CD4-positive, alpha-beta T cell (primary cell): ENCODE measurements at regions not wholly inside any gene's neighbourhood (a gene's known extent, or its start where the extent isn't known, plus 50 kb on each side); places are given as distances from the start of the nearest gene placed in this dataset.
"Not testable (repeated sequence)": the region's sequence is repeated elsewhere in the genome, so short reads cannot be mapped to it uniquely, and the experiment has no call there.

Source experiments
- ATAC-seq: fragments of 200-7000 bp; cut with Tn5 transposase; one replicate; pipeline ENCODE4 v1.10.0; 2022; ENCODE audit warnings: mild to moderate bottlenecking; ENCODE audit not compliant: poor library complexity
- CTCF ChIA-PET: fragments of 350-600 bp; sonication (Branson Sonifier 250); formaldehyde crosslinking; loops from one replicate; lab custom pipeline; 2021; ENCODE audit warnings: antibody characterized with exemption, inconsistent platforms; lab: Charles Lee
- POLR2A ChIA-PET: fragments of 350-600 bp; sonication (Branson Sonifier 250); formaldehyde crosslinking; loops from one replicate; lab custom pipeline; 2021; ENCODE audit warnings: antibody characterized with exemption, inconsistent platforms; lab: Charles Lee
- DNase-seq, 14 experiments: peaks; one replicate each; pipeline ENCODE4 v3.0.0-alpha.2; 2013 to 2020; ENCODE audit warnings: mixed read lengths in 2 of 14
- H3K27ac ChIP-seq, 2 donors: one replicate each; pipeline versions ENCODE4 v1.5.1 to v1.7.0; 2013; ENCODE audit warnings: low read length in 2 of 2, low read depth in 1 of 2, mild to moderate bottlenecking in 1 of 2
- H3K27me3 ChIP-seq, 2 experiments: 1 replicate in 1 of 2; 2 replicates in 1 of 2; pipeline versions ENCODE4 v1.6.1 to v1.7.0; 2013; ENCODE audit warnings: low read length in 2 of 2, control low read depth in 1 of 2, mild to moderate bottlenecking in 1 of 2, moderate library complexity in 1 of 2; ENCODE audit not compliant: insufficient read depth in 2 of 2, control insufficient read depth in 1 of 2
- H3K36me3 ChIP-seq: one replicate; pipeline ENCODE4 v1.6.1; 2013; ENCODE audit warnings: low read length, control low read depth; ENCODE audit not compliant: insufficient read depth
- H3K4me1 ChIP-seq: one replicate; pipeline ENCODE4 v1.6.1; 2013; ENCODE audit warnings: low read length, control low read depth; ENCODE audit not compliant: insufficient read depth
- H3K4me3 ChIP-seq: one replicate; pipeline ENCODE4 v1.5.1; 2013; ENCODE audit warnings: mild to moderate bottlenecking, low read length, moderate library complexity
- H3K9me3 ChIP-seq, 2 experiments: 1 replicate in 1 of 2; 2 replicates in 1 of 2; pipeline versions ENCODE4 v1.6.1 to v1.7.0; 2013; ENCODE audit warnings: low read length in 2 of 2, mild to moderate bottlenecking in 2 of 2, control low read depth in 1 of 2, moderate library complexity in 1 of 2; ENCODE audit not compliant: control insufficient read depth in 1 of 2, insufficient read depth in 1 of 2
- H3K27ac Mint-ChIP-seq: one replicate; pipeline ENCODE4 v1.8.0; 2020; ENCODE audit warnings: mixed read lengths
- H3K27me3 Mint-ChIP-seq: one replicate; pipeline ENCODE4 v1.8.0; 2021; ENCODE audit warnings: mixed read lengths
- H3K36me3 Mint-ChIP-seq: one replicate; pipeline ENCODE4 v1.8.0; 2021; ENCODE audit warnings: low read depth, mixed read lengths
- H3K4me1 Mint-ChIP-seq: one replicate; pipeline ENCODE4 v1.8.0; 2021; ENCODE audit warnings: low read depth, mixed read lengths
- H3K4me3 Mint-ChIP-seq: one replicate; pipeline ENCODE4 v1.8.0; 2020; ENCODE audit warnings: mild to moderate bottlenecking, mixed read lengths
- H3K9me3 Mint-ChIP-seq: one replicate; pipeline ENCODE4 v1.8.0; 2020; ENCODE audit warnings: mixed read lengths
- intact Hi-C, 2 experiments: fragments of 100-400 bp; cut with DNase I in 1 of 2; cut with micrococcal nuclease in 1 of 2; formaldehyde crosslinking; loops; one replicate each; pipeline versions ENCODE4 v1.15.1 to v1.9.0; 2023 to 2025; cut with DNase I, micrococcal nuclease
- TF ChIP-seq, protein P1 (sequence below): fragments of 200-600 bp; IDR thresholded peaks from one replicate; pipeline ENCODE4 v1.8.0; 2022; ENCODE audit warnings: antibody characterized with exemption, mild to moderate bottlenecking

DNA sequence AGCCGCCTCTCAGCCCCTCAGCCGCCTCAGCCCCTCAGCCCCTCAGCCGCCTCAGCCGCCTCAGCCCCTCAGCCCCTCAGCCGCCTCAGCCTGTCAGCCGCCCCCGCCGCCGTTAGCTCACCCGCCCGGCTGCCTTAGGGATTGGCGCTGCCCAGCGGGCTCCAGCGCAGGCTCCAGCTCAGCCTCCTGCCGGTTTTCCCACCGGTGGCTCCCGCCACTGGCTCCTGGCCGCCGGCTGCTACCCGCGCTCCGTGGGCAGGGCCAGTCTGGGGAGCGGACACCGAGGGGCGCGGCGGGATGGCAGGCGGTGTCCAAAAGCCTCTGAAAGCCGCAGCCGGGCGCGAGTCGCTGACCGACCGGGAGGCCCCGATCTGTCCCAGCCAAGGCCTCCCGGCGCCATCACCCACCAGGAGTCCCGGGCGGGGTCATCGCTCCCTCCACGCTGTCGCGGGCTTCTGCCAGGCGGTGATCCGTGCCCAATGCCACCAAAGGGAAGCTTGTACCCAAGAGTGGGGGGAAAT is 1532.7 kb downstream of the REEP3 start:
- CTCF ChIA-PET: not testable (repeated sequence)

DNA sequence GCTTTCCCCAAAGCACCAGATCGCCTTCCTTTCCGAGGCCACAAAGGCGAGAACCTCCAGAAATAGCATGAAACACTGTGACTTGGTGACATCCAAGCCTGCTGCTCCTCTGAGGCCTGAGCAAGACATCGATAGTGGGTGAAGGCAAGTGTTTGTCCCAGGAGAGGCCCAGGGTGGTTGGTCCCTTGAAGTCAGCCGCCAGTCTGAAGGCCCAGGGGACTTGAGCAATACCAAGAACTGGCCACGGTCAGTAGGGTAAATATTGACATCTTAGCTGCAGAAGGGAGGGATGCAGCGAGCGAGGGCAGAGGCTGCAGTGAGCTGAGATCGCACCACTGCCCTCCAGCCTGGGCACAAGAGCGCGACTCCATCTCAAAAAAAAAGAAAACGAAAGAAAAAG is 1533.5 kb downstream of the REEP3 start:
- H3K9me3 Mint-ChIP-seq: peaks cover 12% of the 10 kb centered on the region
- POLR2A ChIA-PET, H3K27ac ChIP-seq, intact Hi-C loops, DNase-seq, H3K36me3 Mint-ChIP-seq, ATAC-seq, H3K27me3 Mint-ChIP-seq, H3K4me1 Mint-ChIP-seq, H3K4me3 ChIP-seq, CTCF ChIA-PET, H3K36me3 ChIP-seq, H3K4me1 ChIP-seq, H3K27me3 ChIP-seq, H3K4me3 Mint-ChIP-seq, H3K27ac Mint-ChIP-seq: not testable (repeated sequence)
- H3K9me3 ChIP-seq: peaks cover 0 to 33% of the 10 kb centered on the region in 2 experiments

More for the DNA sequence above, 1532.7 kb downstream of the REEP3 start:
- H3K27me3 Mint-ChIP-seq, H3K36me3 Mint-ChIP-seq, ATAC-seq, H3K27ac Mint-ChIP-seq, H3K27me3 ChIP-seq, POLR2A ChIA-PET, H3K27ac ChIP-seq, H3K4me3 ChIP-seq, H3K4me3 Mint-ChIP-seq, H3K4me1 Mint-ChIP-seq, H3K36me3 ChIP-seq, intact Hi-C loops, H3K9me3 Mint-ChIP-seq, H3K4me1 ChIP-seq: not testable (repeated sequence)
- H3K9me3 ChIP-seq: peaks cover 0 to 33% of the 10 kb centered on the region in 2 experiments
- peak in 1 of 14 experiments; percentile 8 for DNase-seq

DNA sequence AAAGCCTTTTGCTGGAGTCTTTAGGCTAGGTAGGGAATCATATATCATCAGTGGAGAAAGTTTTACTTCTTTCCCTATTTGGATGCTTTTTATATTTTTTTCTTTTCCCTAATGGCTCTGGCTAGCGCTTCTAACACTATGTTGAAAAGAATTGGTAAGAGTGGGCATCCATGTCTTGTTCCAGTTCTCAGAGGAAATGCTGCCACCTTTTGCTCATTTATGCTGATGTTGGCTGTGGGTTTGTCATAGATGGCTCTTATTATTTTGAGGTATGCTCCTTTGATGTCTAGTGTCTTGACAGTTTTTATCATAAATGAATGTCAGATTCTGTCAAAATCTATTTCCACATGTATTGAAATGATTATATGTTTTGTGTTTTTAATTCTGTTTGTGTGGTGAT is 1544.1 kb downstream of the REEP3 start:
- no peak overlapping the region for H3K27ac ChIP-seq
- Mint-ChIP-seq H3K9me3 (peaks cover 13% of the 10 kb centered on the region), H3K27me3 (no peaks in the 10 kb centered on the region), H3K36me3 (no peaks in the 10 kb centered on the region), H3K4me1 (no peaks in the 10 kb centered on the region), H3K27ac (no peak overlapping the region), H3K4me3 (no peak overlapping the region)
- TF ChIP-seq, protein P1, sequence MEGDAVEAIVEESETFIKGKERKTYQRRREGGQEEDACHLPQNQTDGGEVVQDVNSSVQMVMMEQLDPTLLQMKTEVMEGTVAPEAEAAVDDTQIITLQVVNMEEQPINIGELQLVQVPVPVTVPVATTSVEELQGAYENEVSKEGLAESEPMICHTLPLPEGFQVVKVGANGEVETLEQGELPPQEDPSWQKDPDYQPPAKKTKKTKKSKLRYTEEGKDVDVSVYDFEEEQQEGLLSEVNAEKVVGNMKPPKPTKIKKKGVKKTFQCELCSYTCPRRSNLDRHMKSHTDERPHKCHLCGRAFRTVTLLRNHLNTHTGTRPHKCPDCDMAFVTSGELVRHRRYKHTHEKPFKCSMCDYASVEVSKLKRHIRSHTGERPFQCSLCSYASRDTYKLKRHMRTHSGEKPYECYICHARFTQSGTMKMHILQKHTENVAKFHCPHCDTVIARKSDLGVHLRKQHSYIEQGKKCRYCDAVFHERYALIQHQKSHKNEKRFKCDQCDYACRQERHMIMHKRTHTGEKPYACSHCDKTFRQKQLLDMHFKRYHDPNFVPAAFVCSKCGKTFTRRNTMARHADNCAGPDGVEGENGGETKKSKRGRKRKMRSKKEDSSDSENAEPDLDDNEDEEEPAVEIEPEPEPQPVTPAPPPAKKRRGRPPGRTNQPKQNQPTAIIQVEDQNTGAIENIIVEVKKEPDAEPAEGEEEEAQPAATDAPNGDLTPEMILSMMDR: no peak
- ATAC-seq (no peak), DNase-seq (no peak)
- H3K4me1 ChIP-seq: no peaks in the 10 kb centered on the region
- H3K4me3 ChIP-seq: no peak overlapping the region
- no peaks in the 10 kb centered on the region for H3K27me3 ChIP-seq
- H3K36me3 ChIP-seq: no peaks in the 10 kb centered on the region
- ChIA-PET POLR2A (no interaction called here), CTCF (no interaction called here)
- intact Hi-C loops: no loop called here
- no peaks in the 10 kb centered on the region for H3K9me3 ChIP-seq

DNA sequence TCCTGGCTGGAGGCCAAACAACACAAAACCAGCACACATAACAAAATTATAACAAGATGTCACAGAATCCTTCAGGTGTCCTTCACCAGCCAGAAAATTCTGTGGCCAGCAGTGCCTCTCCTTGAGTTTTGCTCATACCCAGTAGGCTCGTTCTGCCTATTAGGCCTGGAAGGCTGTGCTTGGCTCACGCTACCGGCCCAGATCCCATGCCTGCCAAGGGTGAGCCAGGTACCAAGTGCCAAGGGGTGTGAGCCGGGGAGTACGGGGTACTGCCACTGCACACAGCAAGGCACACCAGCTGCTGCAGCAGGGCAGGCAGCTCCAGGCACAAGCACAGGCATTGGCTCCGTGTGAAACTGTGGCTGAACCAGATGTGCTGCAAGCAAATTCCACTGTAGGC is 1562.0 kb downstream of the REEP3 start:
- Mint-ChIP-seq H3K4me1 (no peaks in the 10 kb centered on the region), H3K4me3 (no peak overlapping the region), H3K27ac (no peak overlapping the region), H3K27me3 (no peaks in the 10 kb centered on the region), H3K36me3 (no peaks in the 10 kb centered on the region), H3K9me3 (peaks cover 2% of the 10 kb centered on the region)
- Histone ChIP-seq H3K4me3 (no peak overlapping the region), H3K27ac (no peak overlapping the region), H3K36me3 (no peaks in the 10 kb centered on the region), H3K4me1 (no peaks in the 10 kb centered on the region), H3K27me3 (no peaks in the 10 kb centered on the region), H3K9me3 (peaks cover 4 to 26% of the 10 kb centered on the region in 2 experiments)
- DNase-seq: no peak
- intact Hi-C loops: no loop called here
- ChIA-PET CTCF (no interaction called here), POLR2A (no interaction called here)
- no peak for ATAC-seq
- TF ChIP-seq, protein P1: no peak
